ENCODE measurements at regions not wholly inside any gene's neighbourhood (a gene's known extent, or its start where the extent isn't known, plus 50 kb on each side); places are given as distances from the start of the nearest gene placed in this dataset.
A peak's percentile ranks its signal among the peaks of the same experiment; 100 is the strongest.

GRCh38 chr2:152894051-152894450 lies 175.6 kb downstream of the ARL6IP6 start:
- TF ChIP-seq, protein P1, sequence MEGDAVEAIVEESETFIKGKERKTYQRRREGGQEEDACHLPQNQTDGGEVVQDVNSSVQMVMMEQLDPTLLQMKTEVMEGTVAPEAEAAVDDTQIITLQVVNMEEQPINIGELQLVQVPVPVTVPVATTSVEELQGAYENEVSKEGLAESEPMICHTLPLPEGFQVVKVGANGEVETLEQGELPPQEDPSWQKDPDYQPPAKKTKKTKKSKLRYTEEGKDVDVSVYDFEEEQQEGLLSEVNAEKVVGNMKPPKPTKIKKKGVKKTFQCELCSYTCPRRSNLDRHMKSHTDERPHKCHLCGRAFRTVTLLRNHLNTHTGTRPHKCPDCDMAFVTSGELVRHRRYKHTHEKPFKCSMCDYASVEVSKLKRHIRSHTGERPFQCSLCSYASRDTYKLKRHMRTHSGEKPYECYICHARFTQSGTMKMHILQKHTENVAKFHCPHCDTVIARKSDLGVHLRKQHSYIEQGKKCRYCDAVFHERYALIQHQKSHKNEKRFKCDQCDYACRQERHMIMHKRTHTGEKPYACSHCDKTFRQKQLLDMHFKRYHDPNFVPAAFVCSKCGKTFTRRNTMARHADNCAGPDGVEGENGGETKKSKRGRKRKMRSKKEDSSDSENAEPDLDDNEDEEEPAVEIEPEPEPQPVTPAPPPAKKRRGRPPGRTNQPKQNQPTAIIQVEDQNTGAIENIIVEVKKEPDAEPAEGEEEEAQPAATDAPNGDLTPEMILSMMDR (IDR thresholded peaks at IDR 0.05; ENCODE audit: insufficient read depth, missing control alignments): no peak
- DNase-seq (ENCODE audit: insufficient read length, low spot score): no peak
- peak; percentile 61 for FAIRE-seq

GRCh38 chr2:152890736-152891135 lies 172.3 kb downstream of the ARL6IP6 start:
- FAIRE-seq (no peak), DNase-seq (ENCODE audit: insufficient read length, low spot score) (no peak)
- TF ChIP-seq, protein P1 (IDR thresholded peaks at IDR 0.05; ENCODE audit: insufficient read depth, missing control alignments): no peak

DNA sequence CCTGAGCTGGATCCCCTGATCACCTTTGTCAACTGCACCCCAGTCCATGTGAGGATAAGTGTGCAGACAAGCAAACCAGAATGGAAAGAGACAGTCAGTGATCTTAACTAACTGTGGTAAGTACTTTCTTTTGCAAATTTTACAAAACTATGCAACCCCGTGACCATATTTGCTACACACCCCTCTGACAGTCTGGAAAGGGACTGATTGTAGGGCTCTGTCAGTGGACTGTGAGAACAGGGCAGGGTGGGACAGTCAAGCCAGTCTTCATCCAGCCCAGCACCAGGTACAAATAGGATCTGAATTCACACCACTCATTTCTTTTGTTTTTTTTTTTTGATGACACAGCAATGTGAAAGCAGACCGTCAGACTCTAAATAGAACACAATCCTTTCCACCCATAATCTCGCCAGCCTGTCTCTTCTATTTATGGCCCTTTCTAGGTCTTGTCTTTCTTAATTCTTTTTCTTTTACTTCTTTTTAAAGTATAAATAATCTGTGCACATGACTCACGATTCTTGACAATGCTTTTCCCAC lies 165.6 kb downstream of the ARL6IP6 start:
- DNase-seq (ENCODE audit: insufficient read length, low spot score) (no peak), FAIRE-seq (no peak)
- TF ChIP-seq, protein P1 (IDR thresholded peaks at IDR 0.05; ENCODE audit: insufficient read depth, missing control alignments): no peak

DNA sequence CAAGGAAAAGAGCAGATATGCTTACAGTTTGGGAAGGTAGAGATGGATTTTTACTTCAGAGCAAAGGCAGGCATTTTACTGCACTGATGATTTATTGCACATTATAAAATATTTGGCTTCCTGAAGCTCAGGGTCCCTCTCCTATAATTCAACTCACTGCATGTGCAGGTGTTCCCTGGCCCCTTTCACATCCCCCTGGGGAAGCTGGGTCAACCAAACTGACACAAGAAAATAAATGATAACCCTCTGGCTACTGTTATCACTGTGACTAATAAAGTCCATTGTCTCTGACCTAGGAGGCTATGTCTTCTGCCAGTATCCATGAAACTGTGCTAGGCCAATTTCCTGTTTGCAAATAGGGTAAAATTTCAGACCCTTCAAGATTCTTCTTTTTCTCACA lies 163.1 kb downstream of the ARL6IP6 start:
- no peak for DNase-seq (ENCODE audit: insufficient read length, low spot score)

GRCh38 chr2:152879275-152879674 lies 160.9 kb downstream of the ARL6IP6 start:
- FAIRE-seq (no peak), DNase-seq (ENCODE audit: insufficient read length, low spot score) (no peak)
- TF ChIP-seq, protein P1 (IDR thresholded peaks at IDR 0.05; ENCODE audit: insufficient read depth, missing control alignments): no peak

More for the DNA sequence above, 163.1 kb downstream of the ARL6IP6 start:
- TF ChIP-seq, protein P1 (IDR thresholded peaks at IDR 0.05; ENCODE audit: insufficient read depth, missing control alignments): no peak
- no peak for FAIRE-seq

- FAIRE-seq: no peak
These were observed 157.6 kb downstream of the ARL6IP6 start for GRCh38 chr2:152875701-152876695.

More at GRCh38 chr2:152875701-152876695, 157.6 kb downstream of the ARL6IP6 start:
- TF ChIP-seq, protein P1 (IDR thresholded peaks at IDR 0.05; ENCODE audit: insufficient read depth, missing control alignments): no peak
- DNase-seq (ENCODE audit: insufficient read length, low spot score): no peak
